Upper lobe of right lung (tissue), 1 donor: ENCODE measurements at regions not wholly inside any gene's neighbourhood (a gene's known extent, or its start where the extent isn't known, plus 50 kb on each side); places are given as distances from the start of the nearest gene placed in this dataset.

Experiments used
- ATAC-seq: fragments of 200-7000 bp; cut with Tn5 transposase; one replicate; pipeline ENCODE4 v1.9.1; 2020; ENCODE audit warnings: mild to moderate bottlenecking, moderate library complexity
- DNase-seq: peaks from one replicate; pipeline ENCODE4 v3.0.0-alpha.2; 2020
- H3K27ac ChIP-seq: fragments of 200-600 bp; one replicate; pipeline ENCODE4 v1.8.0; 2022
- H3K27me3 ChIP-seq: fragments of 200-600 bp; one replicate; pipeline ENCODE4 v1.8.0; 2022; ENCODE audit warnings: mild to moderate bottlenecking
- H3K36me3 ChIP-seq: fragments of 200-600 bp; one replicate; pipeline ENCODE4 v1.8.0; 2022
- H3K4me1 ChIP-seq: fragments of 200-600 bp; one replicate; pipeline ENCODE4 v1.8.0; 2022
- H3K4me3 ChIP-seq: fragments of 200-600 bp; one replicate; pipeline ENCODE4 v1.8.0; 2022; ENCODE audit warnings: mild to moderate bottlenecking
- H3K9me3 ChIP-seq: fragments of 200-600 bp; one replicate; pipeline ENCODE4 v1.8.0; 2022
- CTCF ChIP-seq: fragments of 200-600 bp; IDR thresholded peaks from one replicate; pipeline ENCODE4 v1.8.0; 2022; ENCODE audit warnings: antibody characterized with exemption
- intact Hi-C: fragments of 100-400 bp; cut with DNase I; formaldehyde crosslinking; loops from one replicate; pipeline ENCODE4 v1.11.0; 2022
- donor health status: DM: no; HTN: yes; CAD: no; lungs with severe emphysema.

- Histone ChIP-seq H3K9me3 (no peaks in the 10 kb centered on the region), H3K4me1 (no peaks in the 10 kb centered on the region), H3K27me3 (no peaks in the 10 kb centered on the region), H3K4me3 (no peak overlapping the region), H3K36me3 (no peaks in the 10 kb centered on the region), H3K27ac (no peak overlapping the region)
- ATAC-seq: no peak
- no peak for TF ChIP-seq CTCF
- DNase-seq: no peak
- intact Hi-C loops: no loop called here
Observed at GRCh38 chr11:115761817-115762216, 257.6 kb upstream of the CADM1 start.

- Histone ChIP-seq H3K4me1 (no peaks in the 10 kb centered on the region), H3K4me3 (no peak overlapping the region), H3K36me3 (no peaks in the 10 kb centered on the region), H3K27ac (no peak overlapping the region), H3K27me3 (no peaks in the 10 kb centered on the region), H3K9me3 (no peaks in the 10 kb centered on the region)
- intact Hi-C loops: no loop called here
- peak; percentile 78 for ATAC-seq
- no peak for DNase-seq
- TF ChIP-seq CTCF: no peak
Observed at GRCh38 chr11:115761348-115761747, 257.1 kb upstream of the CADM1 start.

GRCh38 chr11:115760461-115761320, 256.5 kb upstream of the CADM1 start:
- Histone ChIP-seq H3K4me3 (peak overlapping the region; percentile 68), H3K4me1 (no peaks in the 10 kb centered on the region), H3K27ac (no peak overlapping the region), H3K9me3 (no peaks in the 10 kb centered on the region), H3K27me3 (no peaks in the 10 kb centered on the region), H3K36me3 (no peaks in the 10 kb centered on the region)
- TF ChIP-seq CTCF: no peak
- ATAC-seq (peak; percentile 4), DNase-seq (no peak)
- intact Hi-C loops: no loop called here

- peak; percentile 66 for DNase-seq
- intact Hi-C loops: no loop called here
- H3K27ac ChIP-seq: no peak overlapping the region
Observed at GRCh38 chr11:115759622-115760460, 255.6 kb upstream of the CADM1 start.

GRCh38 chr11:115758011-115758410, 253.8 kb upstream of the CADM1 start:
- intact Hi-C loops: no loop called here
- Histone ChIP-seq H3K9me3 (no peaks in the 10 kb centered on the region), H3K27me3 (peaks cover 2% of the 10 kb centered on the region), H3K27ac (no peak overlapping the region), H3K4me1 (no peaks in the 10 kb centered on the region), H3K36me3 (no peaks in the 10 kb centered on the region), H3K4me3 (no peak overlapping the region)
- ATAC-seq (no peak), DNase-seq (no peak)
- TF ChIP-seq CTCF: no peak

More at GRCh38 chr11:115759622-115760460, 255.6 kb upstream of the CADM1 start:
- H3K9me3 ChIP-seq: no peaks in the 10 kb centered on the region
- H3K4me1 ChIP-seq: no peaks in the 10 kb centered on the region
- H3K36me3 ChIP-seq: no peaks in the 10 kb centered on the region
- H3K4me3 ChIP-seq: peak overlapping the region; percentile 68
- no peak for TF ChIP-seq CTCF
- no peaks in the 10 kb centered on the region for H3K27me3 ChIP-seq
- peak; percentile 58 for ATAC-seq
